ENCODE measurements at regions not wholly inside any gene's neighbourhood (a gene's known extent, or its start where the extent isn't known, plus 50 kb on each side); places are given as distances from the start of the nearest gene placed in this dataset.

DNA sequence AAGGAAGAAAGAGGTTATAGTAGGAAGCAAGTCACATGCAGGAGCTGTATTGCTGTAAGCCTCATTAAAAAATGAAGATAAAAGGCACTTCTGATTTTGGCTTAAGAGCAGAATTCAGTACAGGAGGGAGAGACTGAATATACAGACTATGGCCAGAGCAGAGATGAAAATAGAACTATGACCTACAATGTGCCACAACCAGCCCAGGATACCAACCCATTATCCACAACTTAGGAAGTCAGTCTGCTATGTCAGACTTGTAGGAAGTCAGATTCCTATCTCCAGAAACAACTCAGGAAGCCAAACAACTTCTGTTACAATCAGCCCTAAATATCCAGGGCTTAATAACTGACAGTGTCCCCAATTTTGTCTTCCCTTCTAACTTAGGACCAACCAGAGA lies 156.2 kb upstream of the ANKH start:
- Histone ChIP-seq H3K9me3 (ENCODE audit: low read length) (no peaks in the 10 kb centered on the region), H3F3A (ENCODE audit: low read length, unreplicated experiment) (no peaks in the 10 kb centered on the region), H3K27me3 (ENCODE audit: low read length) (no peaks in the 10 kb centered on the region), H3K27ac (ENCODE audit: low read length) (no peak overlapping the region), H3K9me2 (replicated peaks; ENCODE audit: low read length) (no peaks in the 10 kb centered on the region), H3K79me2 (ENCODE audit: low read length) (no peaks in the 10 kb centered on the region), H3K4me2 (ENCODE audit: low read length) (no peak overlapping the region), H2AFZ (ENCODE audit: low read length) (no peak overlapping the region), H3K4me3 (ENCODE audit: low read length) (no peak overlapping the region), H3K9ac (ENCODE audit: low read length) (no peak overlapping the region), H4K20me1 (ENCODE audit: low read length) (no peaks in the 10 kb centered on the region), H3K4me1 (ENCODE audit: insufficient read depth, low read length) (peaks cover 7% of the 10 kb centered on the region), H3K36me3 (ENCODE audit: low read depth, low read length) (no peaks in the 10 kb centered on the region)
- BruUV-seq (replicated peaks) = no TSS peak
- POLR2A ChIA-PET (ENCODE audit: unreplicated experiment) = no interaction called here
- TF ChIP-seq, protein P1, sequence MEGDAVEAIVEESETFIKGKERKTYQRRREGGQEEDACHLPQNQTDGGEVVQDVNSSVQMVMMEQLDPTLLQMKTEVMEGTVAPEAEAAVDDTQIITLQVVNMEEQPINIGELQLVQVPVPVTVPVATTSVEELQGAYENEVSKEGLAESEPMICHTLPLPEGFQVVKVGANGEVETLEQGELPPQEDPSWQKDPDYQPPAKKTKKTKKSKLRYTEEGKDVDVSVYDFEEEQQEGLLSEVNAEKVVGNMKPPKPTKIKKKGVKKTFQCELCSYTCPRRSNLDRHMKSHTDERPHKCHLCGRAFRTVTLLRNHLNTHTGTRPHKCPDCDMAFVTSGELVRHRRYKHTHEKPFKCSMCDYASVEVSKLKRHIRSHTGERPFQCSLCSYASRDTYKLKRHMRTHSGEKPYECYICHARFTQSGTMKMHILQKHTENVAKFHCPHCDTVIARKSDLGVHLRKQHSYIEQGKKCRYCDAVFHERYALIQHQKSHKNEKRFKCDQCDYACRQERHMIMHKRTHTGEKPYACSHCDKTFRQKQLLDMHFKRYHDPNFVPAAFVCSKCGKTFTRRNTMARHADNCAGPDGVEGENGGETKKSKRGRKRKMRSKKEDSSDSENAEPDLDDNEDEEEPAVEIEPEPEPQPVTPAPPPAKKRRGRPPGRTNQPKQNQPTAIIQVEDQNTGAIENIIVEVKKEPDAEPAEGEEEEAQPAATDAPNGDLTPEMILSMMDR (conservative IDR thresholded peaks at IDR 0.05; ENCODE audit: low read depth, low read length) = no peak
- no peak for TF ChIP-seq EZH2 (IDR thresholded peaks at IDR 0.05; ENCODE audit: low read length, unreplicated experiment)
- no peak for TF ChIP-seq EZH2phosphoT487 (IDR thresholded peaks at IDR 0.05; ENCODE audit: borderline replicate concordance, low read length)
- CTCF ChIA-PET = no interaction called here
- intact Hi-C loops (cut with micrococcal nuclease) = no loop called here
- no peak for DNase-seq
- no peak for ATAC-seq

DNA sequence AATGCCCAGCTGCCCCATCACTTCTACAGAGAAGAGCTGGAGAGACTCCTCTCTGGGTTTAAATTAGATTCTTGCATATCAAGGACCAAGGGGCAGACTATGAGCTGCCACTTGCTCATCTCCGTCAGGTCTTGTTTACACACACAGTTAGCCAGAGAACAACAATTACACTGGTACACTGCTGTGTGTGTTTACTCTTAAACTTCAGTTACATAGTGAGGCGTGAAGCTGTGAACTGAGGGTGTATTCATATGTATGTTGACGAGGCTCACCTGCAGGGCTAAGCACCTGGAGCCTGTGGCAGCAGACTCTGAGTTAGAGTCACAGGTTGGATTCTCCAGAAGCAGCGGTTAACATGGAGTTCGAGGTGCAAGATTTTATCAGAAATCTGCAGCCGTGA lies 155.4 kb upstream of the ANKH start:
- no peak overlapping the region for H3K27ac ChIP-seq (ENCODE audit: low read length)
- no peaks in the 10 kb centered on the region for H4K20me1 ChIP-seq (ENCODE audit: low read length)
- no peak overlapping the region for H2AFZ ChIP-seq (ENCODE audit: low read length)
- no peaks in the 10 kb centered on the region for H3K27me3 ChIP-seq (ENCODE audit: low read length)
- CTCF ChIA-PET = no interaction called here
- H3K36me3 ChIP-seq (ENCODE audit: low read depth, low read length) = no peaks in the 10 kb centered on the region
- H3K79me2 ChIP-seq (ENCODE audit: low read length) = no peaks in the 10 kb centered on the region
- POLR2A ChIA-PET (ENCODE audit: unreplicated experiment) = no interaction called here
- BruUV-seq (replicated peaks) = no TSS peak
- DNase-seq = no peak
- no peak overlapping the region for H3K4me2 ChIP-seq (ENCODE audit: low read length)
- TF ChIP-seq EZH2 (IDR thresholded peaks at IDR 0.05; ENCODE audit: low read length, unreplicated experiment) (no peak), EZH2phosphoT487 (IDR thresholded peaks at IDR 0.05; ENCODE audit: borderline replicate concordance, low read length) (no peak)
- TF ChIP-seq, protein P1 (conservative IDR thresholded peaks at IDR 0.05; ENCODE audit: low read depth, low read length) = no peak
- no peaks in the 10 kb centered on the region for H3K9me3 ChIP-seq (ENCODE audit: low read length)
- H3F3A ChIP-seq (ENCODE audit: low read length, unreplicated experiment) = no peaks in the 10 kb centered on the region
- H3K4me3 ChIP-seq (ENCODE audit: low read length) = no peak overlapping the region
- H3K9ac ChIP-seq (ENCODE audit: low read length) = no peak overlapping the region
- H3K9me2 ChIP-seq (replicated peaks; ENCODE audit: low read length) = no peaks in the 10 kb centered on the region
- no peak for ATAC-seq
- intact Hi-C loops (cut with micrococcal nuclease) = no loop called here
- H3K4me1 ChIP-seq (ENCODE audit: insufficient read depth, low read length) = peaks cover 7% of the 10 kb centered on the region

DNA sequence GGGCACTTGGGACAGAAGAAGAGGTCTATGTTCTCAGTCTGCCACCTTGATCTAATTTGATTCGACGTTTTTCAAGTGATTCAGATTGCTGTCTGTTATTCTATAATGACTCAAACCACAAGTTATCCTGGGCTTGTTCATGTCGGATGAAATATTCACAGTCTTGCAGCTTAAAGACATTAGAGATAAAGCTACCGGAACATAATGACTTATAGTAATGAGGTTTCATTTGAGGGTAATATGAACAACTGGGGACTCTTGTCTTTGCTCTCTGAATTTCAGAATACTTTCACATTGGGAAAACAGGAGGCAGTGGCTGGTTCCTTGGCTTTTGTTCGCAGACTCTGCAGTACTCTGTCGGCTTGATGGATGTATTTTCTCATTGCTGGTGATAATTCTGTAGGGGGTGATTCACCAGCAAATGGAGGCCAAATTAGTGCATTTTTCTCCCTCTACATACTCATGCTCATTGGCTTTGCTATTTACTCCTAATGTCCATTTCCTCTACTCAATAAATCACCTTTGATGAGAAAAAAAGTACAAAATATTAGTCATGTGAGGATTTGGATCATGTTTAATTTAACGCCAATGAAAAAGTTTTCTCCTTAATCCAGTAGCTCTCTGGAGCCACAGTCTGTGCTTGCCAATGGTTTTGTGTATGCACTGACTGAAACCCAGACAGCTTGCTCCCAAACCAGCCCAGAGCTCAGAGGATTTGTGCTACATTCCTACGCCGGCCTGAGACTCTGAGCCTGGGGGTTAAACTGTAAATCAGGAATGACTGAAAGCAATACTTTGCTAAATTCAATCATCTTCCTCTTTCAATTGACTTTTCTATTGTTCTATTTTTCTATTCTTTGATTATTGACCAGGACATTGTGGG lies 154.7 kb upstream of the ANKH start:
- no peak overlapping the region for H3K4me2 ChIP-seq (ENCODE audit: low read length)
- no TSS peak for BruUV-seq (replicated peaks)
- CTCF ChIA-PET = no interaction called here

More for the DNA sequence above, 154.7 kb upstream of the ANKH start:
- no peak for ATAC-seq
- Histone ChIP-seq H3K4me1 (ENCODE audit: insufficient read depth, low read length) (peaks cover 7% of the 10 kb centered on the region), H3K9me3 (ENCODE audit: low read length) (no peaks in the 10 kb centered on the region), H3K27ac (ENCODE audit: low read length) (no peak overlapping the region), H3F3A (ENCODE audit: low read length, unreplicated experiment) (no peaks in the 10 kb centered on the region), H3K9me2 (replicated peaks; ENCODE audit: low read length) (no peaks in the 10 kb centered on the region), H4K20me1 (ENCODE audit: low read length) (no peaks in the 10 kb centered on the region), H3K9ac (ENCODE audit: low read length) (no peak overlapping the region), H2AFZ (ENCODE audit: low read length) (no peak overlapping the region), H3K79me2 (ENCODE audit: low read length) (no peaks in the 10 kb centered on the region), H3K4me3 (ENCODE audit: low read length) (no peak overlapping the region), H3K36me3 (ENCODE audit: low read depth, low read length) (no peaks in the 10 kb centered on the region), H3K27me3 (ENCODE audit: low read length) (no peaks in the 10 kb centered on the region)
- intact Hi-C loops (cut with micrococcal nuclease) = no loop called here
- TF ChIP-seq EZH2phosphoT487 (IDR thresholded peaks at IDR 0.05; ENCODE audit: borderline replicate concordance, low read length) (no peak), EZH2 (IDR thresholded peaks at IDR 0.05; ENCODE audit: low read length, unreplicated experiment) (no peak)
- TF ChIP-seq, protein P1 (conservative IDR thresholded peaks at IDR 0.05; ENCODE audit: low read depth, low read length) = no peak
- POLR2A ChIA-PET (ENCODE audit: unreplicated experiment) = no interaction called here
- no peak for DNase-seq

Data from PC-3 (cell line).